NCI-H226 (cell line): ENCODE measurements at regions not wholly inside any gene's neighbourhood (a gene's known extent, or its start where the extent isn't known, plus 50 kb on each side); places are given as distances from the start of the nearest gene placed in this dataset.
"Not testable (repeated sequence)": the region's sequence is repeated elsewhere in the genome, so short reads cannot be mapped to it uniquely, and the experiment has no call there.

Experiments
- DNase-seq: peaks from one replicate; pipeline ENCODE4 v3.0.0-alpha.2; 2015

GRCh38 chr3:193805448-193805847 is 212.4 kb downstream of the OPA1 start:
- peak; percentile 96 for DNase-seq

DNA sequence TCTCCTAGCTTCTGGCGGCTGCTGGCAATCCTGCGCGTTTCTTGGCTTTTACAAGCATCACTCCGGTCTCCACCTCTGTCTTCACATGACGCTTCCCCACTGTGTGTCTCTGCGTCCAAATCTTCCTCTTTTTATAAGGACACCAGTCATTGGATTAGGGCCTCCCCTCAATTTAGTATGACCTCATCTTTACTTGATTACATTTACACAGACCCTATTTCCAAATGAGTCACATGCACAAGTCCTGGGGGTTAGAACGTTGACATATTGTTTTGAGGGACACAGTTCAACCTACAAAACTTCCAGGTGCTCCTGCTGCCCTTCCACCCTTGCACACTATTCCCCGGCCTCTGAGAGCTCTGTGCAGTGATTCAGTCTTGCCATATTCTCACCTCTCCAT is 215.3 kb downstream of the OPA1 start:
- DNase-seq, result no peak

- no peak for DNase-seq
Observed at GRCh38 chr3:193809106-193809505, 216.1 kb downstream of the OPA1 start.

DNA sequence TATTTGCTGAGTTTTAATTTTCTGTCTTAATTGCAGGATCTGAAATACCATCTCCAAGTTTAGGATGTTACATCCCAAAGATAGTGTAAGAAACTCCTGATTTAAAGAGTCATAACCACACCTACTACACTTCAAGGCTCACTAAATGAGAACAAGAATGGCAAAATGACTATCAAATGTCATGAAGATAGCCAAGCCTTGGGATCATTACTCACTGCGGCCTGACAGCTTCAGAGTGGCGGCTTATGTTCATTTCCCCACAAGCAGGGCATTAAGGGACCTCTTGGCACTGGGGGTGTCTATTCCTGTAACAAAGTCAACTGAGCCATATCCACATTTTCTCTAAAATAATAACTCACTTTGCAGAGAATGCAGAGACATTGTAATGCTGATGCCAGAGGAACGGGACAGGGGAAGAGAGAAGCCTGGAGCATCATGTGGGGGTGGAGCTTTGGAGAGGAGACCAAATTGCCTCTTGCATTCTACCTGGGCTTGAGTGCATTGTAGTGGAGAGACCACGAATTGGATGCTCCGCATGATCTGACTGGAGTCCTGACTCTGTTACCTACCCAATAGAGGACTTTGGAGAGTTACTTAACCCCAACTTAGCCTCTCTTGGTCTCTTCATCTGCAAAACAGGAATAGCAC is 219.2 kb downstream of the OPA1 start:
- DNase-seq, result no peak

DNA sequence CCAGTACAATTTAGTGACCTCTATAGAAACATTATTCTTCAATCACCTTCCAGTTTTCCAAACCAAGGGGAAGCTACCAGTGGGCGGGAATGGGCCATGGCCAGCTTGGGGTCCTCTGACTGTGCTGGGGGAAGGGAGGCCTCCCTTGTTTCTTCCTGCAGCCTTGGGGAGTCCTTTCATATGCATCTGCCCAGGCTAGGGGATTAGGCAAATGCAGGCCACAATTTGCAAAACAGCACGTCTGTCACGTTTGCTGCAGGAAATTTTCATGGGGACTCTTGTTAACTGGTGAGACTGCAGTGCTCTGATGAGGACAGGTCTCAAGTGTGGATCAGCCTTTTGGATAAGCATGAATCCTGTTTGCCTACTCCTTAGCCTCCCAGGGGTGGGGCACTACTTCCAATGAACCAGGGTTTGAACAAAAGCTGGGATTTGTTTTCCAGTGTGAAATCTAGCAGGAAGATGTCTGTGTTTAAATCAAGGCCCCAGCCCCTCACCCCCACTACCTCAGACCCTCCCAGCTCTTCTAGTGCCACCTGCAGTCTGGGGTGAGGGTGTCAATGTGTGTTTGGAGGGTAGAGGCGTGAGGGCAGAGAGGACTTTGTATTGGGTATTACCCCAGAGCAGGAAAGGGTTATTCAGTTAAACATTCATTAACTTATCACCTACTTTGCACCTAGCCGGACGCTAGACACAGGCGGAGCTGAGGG is 219.9 kb downstream of the OPA1 start:
- DNase-seq, result no peak

DNA sequence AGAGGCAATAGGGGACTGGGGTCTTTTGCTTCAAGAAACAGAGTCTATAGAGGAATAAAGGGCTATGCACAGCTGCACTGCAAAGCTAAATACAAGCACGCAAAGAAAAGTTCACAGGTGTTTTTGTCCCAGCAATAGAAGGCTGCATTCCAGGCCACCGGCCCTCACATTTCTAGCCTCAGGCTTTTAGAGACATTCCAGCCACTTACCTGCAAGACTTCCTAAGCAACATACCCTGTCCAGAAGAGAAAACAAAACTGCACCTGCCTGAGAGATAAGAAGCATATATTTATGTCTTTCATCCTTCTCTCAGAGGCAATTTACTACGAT is 220.5 kb downstream of the OPA1 start:
- DNase-seq, result no peak

- no peak for DNase-seq
Observed at GRCh38 chr3:193814166-193814892, 221.3 kb downstream of the OPA1 start.

GRCh38 chr3:193815246-193816027 is 222.4 kb downstream of the OPA1 start:
- no peak for DNase-seq

DNA sequence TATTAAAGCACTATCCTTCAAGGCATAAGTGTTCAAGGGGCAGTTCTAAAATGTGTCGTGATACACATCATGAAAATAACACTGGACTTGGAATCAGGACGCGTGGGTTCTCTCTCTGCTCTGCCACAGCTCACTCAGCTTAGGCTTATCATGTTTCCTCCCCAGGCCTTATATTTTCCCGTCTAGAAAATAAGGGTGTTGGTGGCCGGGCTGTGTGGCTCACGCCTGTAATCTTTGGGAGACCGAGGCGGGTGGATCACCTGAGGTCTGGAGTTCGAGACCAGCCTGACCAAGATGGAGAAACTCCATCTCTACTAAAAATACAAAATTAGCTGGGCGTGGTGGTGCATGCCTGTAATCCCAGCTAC is 223.0 kb downstream of the OPA1 start:
- DNase-seq, result no peak

- DNase-seq, result no peak
Observed at GRCh38 chr3:193816656-193817311, 223.8 kb downstream of the OPA1 start.

GRCh38 chr3:193819117-193820010 is 226.4 kb downstream of the OPA1 start:
- DNase-seq, result no peak

GRCh38 chr3:193821151-193821668 is 228.2 kb downstream of the OPA1 start:
- no peak for DNase-seq

- no peak for DNase-seq
Observed at GRCh38 chr3:193822492-193823212, 229.6 kb downstream of the OPA1 start.

DNA sequence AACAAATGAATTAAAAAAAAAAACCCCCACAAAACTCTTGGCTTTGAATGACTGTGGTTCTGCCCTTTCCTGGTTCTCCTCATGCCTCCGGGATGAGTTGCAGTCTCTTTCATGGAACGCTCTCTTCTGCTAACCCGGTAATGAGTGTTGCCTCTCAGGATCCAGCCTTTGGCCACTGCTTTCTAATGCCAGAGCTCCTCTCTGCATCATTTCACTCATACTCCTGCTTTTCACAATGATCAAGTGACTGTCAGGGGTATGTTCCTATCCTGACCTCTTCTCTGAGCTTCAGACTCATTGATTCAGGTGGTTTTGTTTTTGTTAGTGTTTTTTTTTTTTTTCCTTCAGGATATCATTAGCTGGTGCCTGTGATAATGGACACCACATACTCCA is 230.2 kb downstream of the OPA1 start:
- not testable (repeated sequence) for DNase-seq

GRCh38 chr3:193824365-193824764 is 231.4 kb downstream of the OPA1 start:
- DNase-seq, result no peak

DNA sequence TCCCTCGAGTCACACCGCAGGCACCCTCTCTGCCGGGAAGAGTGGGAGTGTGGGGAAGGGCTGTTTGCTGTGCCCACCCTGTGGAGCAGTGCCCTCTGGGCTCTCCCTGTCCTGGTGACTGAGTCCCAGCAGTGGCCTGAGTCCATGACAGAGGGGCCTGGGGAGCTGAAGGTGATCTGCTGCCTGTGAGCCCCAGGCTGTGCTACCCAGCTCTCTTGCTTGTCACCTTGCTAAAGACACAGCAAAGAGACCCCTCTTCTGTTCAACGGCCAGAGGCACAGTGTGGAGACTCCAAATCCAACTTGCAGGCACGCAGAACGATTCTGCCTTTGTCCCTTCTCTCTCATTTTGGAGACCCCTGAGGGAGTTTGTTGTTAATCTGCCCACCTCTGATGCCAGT is 232.6 kb downstream of the OPA1 start:
- no peak for DNase-seq

- peak; percentile 72 for DNase-seq
Observed at GRCh38 chr3:193826159-193826795, 233.3 kb downstream of the OPA1 start.

GRCh38 chr3:193827040-193827669 is 234.1 kb downstream of the OPA1 start:
- DNase-seq, result no peak

DNA sequence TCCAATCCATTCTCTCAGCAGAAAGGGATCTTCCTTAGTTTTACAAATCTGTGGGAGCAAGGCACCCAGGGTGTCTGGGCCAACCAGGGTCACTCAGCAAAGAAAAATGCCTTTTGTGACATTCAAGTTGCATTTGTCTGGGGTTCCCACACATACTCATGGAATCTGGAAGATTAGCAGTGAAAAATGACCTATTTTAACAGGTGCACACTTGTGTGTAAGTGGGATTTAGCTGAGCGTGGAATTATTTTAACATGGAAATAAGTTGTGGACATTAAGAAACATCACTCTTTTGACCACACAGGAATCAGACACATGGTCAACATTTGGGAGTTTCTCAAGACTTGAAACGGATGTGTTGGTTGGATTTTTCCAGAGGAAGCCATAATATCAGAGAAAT is 234.9 kb downstream of the OPA1 start:
- DNase-seq, result no peak

DNA sequence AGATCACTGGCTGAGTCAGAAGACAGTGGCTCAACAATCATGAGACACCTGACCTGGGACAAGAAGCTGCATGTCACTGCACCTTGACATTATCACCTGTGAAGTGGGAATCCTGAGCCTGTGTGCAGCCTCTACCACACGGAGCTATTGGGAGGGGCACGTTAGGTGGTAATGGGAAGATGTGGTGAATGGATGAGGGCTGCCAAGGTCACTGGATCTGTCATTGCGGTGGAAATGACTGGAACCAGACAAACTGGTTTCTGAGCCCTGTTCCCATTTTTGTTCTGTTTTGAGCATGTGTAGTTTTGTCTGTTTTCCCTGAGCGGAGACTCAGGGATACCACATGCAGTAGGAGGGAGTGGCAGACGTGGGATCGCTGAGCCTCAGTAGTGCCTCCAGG is 235.5 kb downstream of the OPA1 start:
- no peak for DNase-seq
